H9 (cell line): ENCODE measurements at regions not wholly inside any gene's neighbourhood (a gene's known extent, or its start where the extent isn't known, plus 50 kb on each side); places are given as distances from the start of the nearest gene placed in this dataset.

Experiments used
- DNase-seq: peaks from one replicate; pipeline ENCODE4 v3.0.0-alpha.2; 2017
- H2AFZ ChIP-seq: one replicate; pipeline ENCODE4 v1.6.1; 2013; ENCODE audit warnings: mild to moderate bottlenecking, low read length, control low read depth, moderate library complexity
- H2AK5ac ChIP-seq: 2 replicates; pipeline ENCODE4 v1.6.1; 2013; ENCODE audit warnings: low read length, control low read depth, mixed read lengths; ENCODE audit not compliant: insufficient read length
- H2BK120ac ChIP-seq: one replicate; pipeline ENCODE4 v1.6.1; 2013; ENCODE audit warnings: low read depth, mild to moderate bottlenecking, low read length, control low read depth, inconsistent platforms; ENCODE audit not compliant: poor library complexity, severe bottlenecking
- H2BK12ac ChIP-seq: 2 replicates; pipeline ENCODE4 v1.6.1; 2013; ENCODE audit warnings: low read length, control low read depth, mixed read lengths, low read depth; ENCODE audit not compliant: insufficient read length
- H2BK15ac ChIP-seq: 2 replicates; pipeline ENCODE4 v1.6.1; 2013; ENCODE audit warnings: low read depth, low read length, control low read depth
- H2BK20ac ChIP-seq: one replicate; pipeline ENCODE4 v1.6.1; 2013; ENCODE audit warnings: low read depth, mild to moderate bottlenecking, low read length, control low read depth, inconsistent platforms; ENCODE audit not compliant: poor library complexity, severe bottlenecking
- H2BK5ac ChIP-seq: 2 replicates; pipeline ENCODE4 v1.6.1; 2013; ENCODE audit warnings: low read length, control low read depth, mixed read lengths; ENCODE audit not compliant: insufficient read length
- H3K14ac ChIP-seq: 2 replicates; pipeline ENCODE4 v1.6.1; 2013; ENCODE audit warnings: low read length, control low read depth; ENCODE audit not compliant: insufficient read depth
- H3K18ac ChIP-seq: 2 replicates; pipeline ENCODE4 v1.6.1; 2013; ENCODE audit warnings: low read depth, mild to moderate bottlenecking, mixed read lengths, low read length, control low read depth; ENCODE audit not compliant: insufficient read length
- H3K23ac ChIP-seq: 2 replicates; pipeline ENCODE4 v1.6.1; 2013; ENCODE audit warnings: low read length, control low read depth, mixed read lengths, low read depth; ENCODE audit not compliant: insufficient read length
- H3K23me2 ChIP-seq: 2 replicates; pipeline ENCODE4 v1.6.1; 2013; ENCODE audit warnings: low read depth, mild to moderate bottlenecking, mixed read lengths, low read length, control low read depth; ENCODE audit not compliant: insufficient read length, poor library complexity, severe bottlenecking
- H3K27ac ChIP-seq: 2 replicates; pipeline ENCODE4 v1.5.1; 2013; ENCODE audit warnings: low read length, control low read depth, mixed read lengths, low read depth; ENCODE audit not compliant: insufficient read length
- H3K27me3 ChIP-seq: 2 replicates; pipeline ENCODE4 v1.6.1; 2013; ENCODE audit warnings: low read length, control low read depth, inconsistent platforms; ENCODE audit not compliant: insufficient read depth
- H3K4ac ChIP-seq: 2 replicates; pipeline ENCODE4 v1.6.1; 2013; ENCODE audit warnings: low read depth, mild to moderate bottlenecking, control low read depth, inconsistent platforms, low read length, moderate library complexity
- H3K4me1 ChIP-seq: 2 replicates; pipeline ENCODE4 v1.6.1; 2013; ENCODE audit warnings: low read length, control low read depth, inconsistent platforms; ENCODE audit not compliant: insufficient read depth
- H3K4me2 ChIP-seq: 2 replicates; pipeline ENCODE4 v1.6.1; 2013; ENCODE audit warnings: low read length, control low read depth, mixed read lengths; ENCODE audit not compliant: insufficient read length, insufficient read depth
- H3K56ac ChIP-seq: 2 replicates; pipeline ENCODE4 v1.6.1; 2013; ENCODE audit warnings: low read depth, mild to moderate bottlenecking, mixed read lengths, low read length, control low read depth; ENCODE audit not compliant: insufficient read length
- H3K79me1 ChIP-seq: 2 replicates; pipeline ENCODE4 v1.6.1; 2013; ENCODE audit warnings: low read depth, mild to moderate bottlenecking, moderate library complexity, low read length, control low read depth, inconsistent platforms; ENCODE audit not compliant: insufficient read depth, poor library complexity, severe bottlenecking
- H3K79me2 ChIP-seq: 2 replicates; pipeline ENCODE4 v1.6.1; 2013; ENCODE audit warnings: low read length, control low read depth, inconsistent platforms; ENCODE audit not compliant: insufficient read depth
- H3K9ac ChIP-seq: 2 replicates; pipeline ENCODE4 v1.6.1; 2013; ENCODE audit warnings: low read length, control low read depth, mixed read lengths; ENCODE audit not compliant: insufficient read length; ENCODE audit errors: extremely low read depth
- H3K9me3 ChIP-seq: one replicate; pipeline ENCODE4 v1.6.1; 2013; ENCODE audit warnings: low read depth, low read length, inconsistent platforms; ENCODE audit not compliant: control insufficient read depth
- H3T11ph ChIP-seq: one replicate; pipeline ENCODE4 v1.6.1; 2013; ENCODE audit warnings: mild to moderate bottlenecking, low read length, control low read depth, inconsistent platforms
- H4K20me1 ChIP-seq: one replicate; pipeline ENCODE4 v1.6.1; 2013; ENCODE audit not compliant: control insufficient read depth, insufficient read length, insufficient read depth
- H4K5ac ChIP-seq: 2 replicates; pipeline ENCODE4 v1.6.1; 2013; ENCODE audit warnings: low read depth, mild to moderate bottlenecking, mixed read lengths, low read length, control low read depth; ENCODE audit not compliant: insufficient read length
- H4K8ac ChIP-seq: replicated peaks from 2 replicates; pipeline ENCODE4 v1.6.1; 2013; ENCODE audit warnings: low read length, control low read depth, mixed read lengths, low read depth; ENCODE audit not compliant: insufficient read length
- H4K91ac ChIP-seq: 2 replicates; pipeline ENCODE4 v1.6.1; 2013; ENCODE audit warnings: low read depth, mild to moderate bottlenecking, moderate library complexity, mixed read lengths, low read length, control low read depth; ENCODE audit not compliant: insufficient read length
- H3K27ac Mint-ChIP-seq, 3 experiments: 2 replicates in 2 of 3; 3 replicates in 1 of 3; pipeline ENCODE4 v1.8.0; 2020 to 2021; ENCODE audit warnings: mixed read lengths in 3 of 3, mild to moderate bottlenecking in 1 of 3, moderate library complexity in 1 of 3
- H3K27me3 Mint-ChIP-seq: 2 replicates; pipeline ENCODE4 v1.8.0; 2021; ENCODE audit warnings: low read depth, mild to moderate bottlenecking, moderate library complexity, mixed read lengths
- H3K36me3 Mint-ChIP-seq, 3 experiments: 2 replicates in 2 of 3; 3 replicates in 1 of 3; pipeline ENCODE4 v1.8.0; 2020 to 2021; ENCODE audit warnings: low read depth in 3 of 3, mixed read lengths in 3 of 3; ENCODE audit not compliant: insufficient read depth in 1 of 3
- H3K4me1 Mint-ChIP-seq, 2 experiments: 2 replicates each; pipeline ENCODE4 v1.8.0; 2020; ENCODE audit warnings: mixed read lengths in 2 of 2
- H3K4me3 Mint-ChIP-seq, 2 experiments: 2 replicates in 1 of 2; 3 replicates in 1 of 2; pipeline ENCODE4 v1.8.0; 2020 to 2021; ENCODE audit warnings: mild to moderate bottlenecking in 2 of 2, mixed read lengths in 2 of 2, moderate library complexity in 1 of 2
- H3K9me3 Mint-ChIP-seq, 2 experiments: 2 replicates in 1 of 2; 3 replicates in 1 of 2; pipeline ENCODE4 v1.8.0; 2020; ENCODE audit warnings: mild to moderate bottlenecking in 2 of 2, mixed read lengths in 2 of 2, moderate library complexity in 1 of 2
- WGBS: extraction: QIAGEN DNeasy Blood & Tissue Kit; methylation state at CpG from one replicate; pipeline ENCODE4 v1.1.7; 2013; ENCODE audit warnings: missing lambda C conversion rate, low lambda C conversion rate, mixed read lengths; ENCODE audit not compliant: insufficient read length; ENCODE audit errors: extremely low coverage; 5-methylcytosine and 5-hydroxymethylcytosine counted together
- TF ChIP-seq, protein P1 (sequence below): fragments of 200-600 bp; sonication (generic); conservative IDR thresholded peaks from 3 replicates; pipeline ENCODE4 v1.8.0; 2021; ENCODE audit warnings: antibody characterized with exemption, mild to moderate bottlenecking

DNA sequence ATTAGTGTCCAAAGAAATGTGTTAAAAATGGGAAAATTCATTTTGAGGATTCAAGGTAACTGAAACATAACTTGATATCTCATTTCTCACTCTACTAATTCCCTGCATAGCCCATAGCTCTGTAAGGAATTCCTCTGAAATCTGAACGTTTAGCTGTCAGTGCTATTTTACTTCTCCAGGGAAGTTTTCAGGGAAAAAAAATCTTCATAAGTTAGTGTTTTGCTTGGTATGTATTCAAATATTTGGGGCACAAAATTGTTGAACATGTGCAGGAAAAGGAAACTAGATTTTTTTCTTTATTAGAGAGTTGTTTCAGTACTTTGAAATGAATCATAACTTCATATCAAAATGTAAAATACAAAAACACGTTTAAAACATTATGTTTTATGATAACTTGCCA is 891.4 kb downstream of the CENPC start:
- Histone ChIP-seq H2BK120ac (no peak overlapping the region), H3K23me2 (no peaks in the 10 kb centered on the region), H2BK12ac (no peak overlapping the region), H4K20me1 (no peaks in the 10 kb centered on the region), H3K4me2 (no peak overlapping the region), H2AFZ (no peak overlapping the region), H3K79me2 (no peaks in the 10 kb centered on the region), H3K4me1 (no peaks in the 10 kb centered on the region), H3K9me3 (no peaks in the 10 kb centered on the region), H2BK15ac (no peak overlapping the region), H4K8ac (no peak overlapping the region), H4K91ac (no peak overlapping the region), H3K27me3 (no peaks in the 10 kb centered on the region), H4K5ac (no peak overlapping the region), H3K14ac (no peak overlapping the region), H3K9ac (no peak overlapping the region), H2BK5ac (no peak overlapping the region), H3K79me1 (no peaks in the 10 kb centered on the region), H3K18ac (no peak overlapping the region), H3K56ac (no peak overlapping the region), H3K4ac (no peak overlapping the region), H2BK20ac (no peak overlapping the region), H3K27ac (no peak overlapping the region), H3K23ac (no peak overlapping the region), H2AK5ac (no peak overlapping the region), H3T11ph (no peak overlapping the region)
- H3K4me3 Mint-ChIP-seq, result no peak overlapping the region
- no peaks in the 10 kb centered on the region for H3K4me1 Mint-ChIP-seq
- H3K36me3 Mint-ChIP-seq, result no peaks in the 10 kb centered on the region; a peak in 1 of 7 replicates
- H3K9me3 Mint-ChIP-seq, result no peaks in the 10 kb centered on the region; a peak in 1 of 5 replicates
- DNase-seq, result no peak
- H3K27ac Mint-ChIP-seq, result no peak overlapping the region
- no peaks in the 10 kb centered on the region for H3K27me3 Mint-ChIP-seq
- WGBS, result no CpG with 5 or more reads among the region's 2 CpGs
- TF ChIP-seq, protein P1, sequence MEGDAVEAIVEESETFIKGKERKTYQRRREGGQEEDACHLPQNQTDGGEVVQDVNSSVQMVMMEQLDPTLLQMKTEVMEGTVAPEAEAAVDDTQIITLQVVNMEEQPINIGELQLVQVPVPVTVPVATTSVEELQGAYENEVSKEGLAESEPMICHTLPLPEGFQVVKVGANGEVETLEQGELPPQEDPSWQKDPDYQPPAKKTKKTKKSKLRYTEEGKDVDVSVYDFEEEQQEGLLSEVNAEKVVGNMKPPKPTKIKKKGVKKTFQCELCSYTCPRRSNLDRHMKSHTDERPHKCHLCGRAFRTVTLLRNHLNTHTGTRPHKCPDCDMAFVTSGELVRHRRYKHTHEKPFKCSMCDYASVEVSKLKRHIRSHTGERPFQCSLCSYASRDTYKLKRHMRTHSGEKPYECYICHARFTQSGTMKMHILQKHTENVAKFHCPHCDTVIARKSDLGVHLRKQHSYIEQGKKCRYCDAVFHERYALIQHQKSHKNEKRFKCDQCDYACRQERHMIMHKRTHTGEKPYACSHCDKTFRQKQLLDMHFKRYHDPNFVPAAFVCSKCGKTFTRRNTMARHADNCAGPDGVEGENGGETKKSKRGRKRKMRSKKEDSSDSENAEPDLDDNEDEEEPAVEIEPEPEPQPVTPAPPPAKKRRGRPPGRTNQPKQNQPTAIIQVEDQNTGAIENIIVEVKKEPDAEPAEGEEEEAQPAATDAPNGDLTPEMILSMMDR, result no peak
